ENCODE measurements at regions not wholly inside any gene's neighbourhood (a gene's known extent, or its start where the extent isn't known, plus 50 kb on each side); places are given as distances from the start of the nearest gene placed in this dataset.

- Histone ChIP-seq H3K27me3 (ENCODE audit: insufficient read depth, low read depth, low read length) (no peaks in the 10 kb centered on the region), H2AFZ (ENCODE audit: low read depth, low read length) (no peak overlapping the region), H3K79me2 (replicated peaks; ENCODE audit: insufficient read depth, low read length) (no peaks in the 10 kb centered on the region), H3K9ac (ENCODE audit: low read length) (no peak overlapping the region), H3F3A (ENCODE audit: insufficient read depth, low read length, poor library complexity, severe bottlenecking) (no peaks in the 10 kb centered on the region), H3K9me3 (ENCODE audit: low read length) (no peaks in the 10 kb centered on the region), H3K4me3 (ENCODE audit: low read length) (no peak overlapping the region), H3K4me2 (ENCODE audit: low read length) (no peak overlapping the region), H3K9me2 (ENCODE audit: insufficient read depth, low read length) (no peaks in the 10 kb centered on the region), H3K36me3 (ENCODE audit: insufficient read depth, low read length) (no peaks in the 10 kb centered on the region), H4K20me1 (ENCODE audit: insufficient read depth) (no peaks in the 10 kb centered on the region), H3K27ac (ENCODE audit: low read length) (no peak overlapping the region)
- TF ChIP-seq CTCF (IDR thresholded peaks at IDR 0.05; ENCODE audit: poor library complexity, severe bottlenecking) (no peak), RAD21 (conservative IDR thresholded peaks at IDR 0.05) (no peak), SMC3 (conservative IDR thresholded peaks at IDR 0.05; ENCODE audit: poor library complexity) (no peak), EZH2 (IDR thresholded peaks at IDR 0.05; ENCODE audit: borderline replicate concordance, insufficient read depth, low read length, poor library complexity, severe bottlenecking) (no peak), REST (IDR thresholded peaks at IDR 0.05; ENCODE audit: borderline replicate concordance) (no peak), POLR2AphosphoS5 (IDR thresholded peaks at IDR 0.05) (no peak), MXI1 (conservative IDR thresholded peaks at IDR 0.05; ENCODE audit: poor library complexity, severe bottlenecking) (no peak), TAF1 (IDR thresholded peaks at IDR 0.05; ENCODE audit: low read depth) (no peak), EP300 (conservative IDR thresholded peaks at IDR 0.05; ENCODE audit: poor library complexity, severe bottlenecking) (no peak)
These were observed 424.0 kb upstream of the CRIM1 start for GRCh38 chr2:35931626-35932025.

GRCh38 chr2:35931115-35931514 lies 424.5 kb upstream of the CRIM1 start:
- Histone ChIP-seq H3K27ac (ENCODE audit: low read length) (no peak overlapping the region), H3K79me2 (replicated peaks; ENCODE audit: insufficient read depth, low read length) (no peaks in the 10 kb centered on the region), H3K4me2 (ENCODE audit: low read length) (no peak overlapping the region), H2AFZ (ENCODE audit: low read depth, low read length) (no peak overlapping the region), H3K4me3 (ENCODE audit: low read length) (no peak overlapping the region), H3K9me2 (ENCODE audit: insufficient read depth, low read length) (no peaks in the 10 kb centered on the region), H3F3A (ENCODE audit: insufficient read depth, low read length, poor library complexity, severe bottlenecking) (no peaks in the 10 kb centered on the region), H4K20me1 (ENCODE audit: insufficient read depth) (no peaks in the 10 kb centered on the region), H3K9ac (ENCODE audit: low read length) (no peak overlapping the region), H3K9me3 (ENCODE audit: low read length) (no peaks in the 10 kb centered on the region), H3K27me3 (ENCODE audit: insufficient read depth, low read depth, low read length) (no peaks in the 10 kb centered on the region), H3K36me3 (ENCODE audit: insufficient read depth, low read length) (no peaks in the 10 kb centered on the region)
- TF ChIP-seq REST (IDR thresholded peaks at IDR 0.05; ENCODE audit: borderline replicate concordance) (no peak), SMC3 (conservative IDR thresholded peaks at IDR 0.05; ENCODE audit: poor library complexity) (no peak), POLR2AphosphoS5 (IDR thresholded peaks at IDR 0.05) (no peak), MXI1 (conservative IDR thresholded peaks at IDR 0.05; ENCODE audit: poor library complexity, severe bottlenecking) (no peak), CTCF (IDR thresholded peaks at IDR 0.05; ENCODE audit: poor library complexity, severe bottlenecking) (no peak), EZH2 (IDR thresholded peaks at IDR 0.05; ENCODE audit: borderline replicate concordance, insufficient read depth, low read length, poor library complexity, severe bottlenecking) (no peak), RAD21 (conservative IDR thresholded peaks at IDR 0.05) (no peak)
